ENCODE measurements at regions not wholly inside any gene's neighbourhood (a gene's known extent, or its start where the extent isn't known, plus 50 kb on each side); places are given as distances from the start of the nearest gene placed in this dataset.

DNA sequence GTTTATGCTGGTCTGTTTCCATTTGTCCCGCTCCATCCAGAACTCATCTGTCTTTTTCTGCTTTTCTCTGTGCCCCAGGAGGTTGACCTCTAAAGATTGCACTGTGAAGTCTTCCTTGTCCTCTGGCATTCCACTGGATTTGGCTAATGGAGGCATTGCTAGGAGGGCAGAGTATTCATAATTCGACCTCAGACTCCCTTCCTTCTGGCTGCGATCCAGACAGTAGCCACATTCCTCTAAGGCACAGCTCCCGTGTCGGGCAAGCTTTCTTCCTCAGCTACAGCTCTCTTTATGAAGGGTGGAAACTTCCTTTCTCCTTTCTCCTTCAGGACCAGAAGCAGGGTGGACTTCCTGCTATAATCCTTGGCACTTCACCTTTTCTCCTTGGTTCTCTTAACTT is 175.9 kb downstream of the BAMBI start:
- TF ChIP-seq, protein P1, sequence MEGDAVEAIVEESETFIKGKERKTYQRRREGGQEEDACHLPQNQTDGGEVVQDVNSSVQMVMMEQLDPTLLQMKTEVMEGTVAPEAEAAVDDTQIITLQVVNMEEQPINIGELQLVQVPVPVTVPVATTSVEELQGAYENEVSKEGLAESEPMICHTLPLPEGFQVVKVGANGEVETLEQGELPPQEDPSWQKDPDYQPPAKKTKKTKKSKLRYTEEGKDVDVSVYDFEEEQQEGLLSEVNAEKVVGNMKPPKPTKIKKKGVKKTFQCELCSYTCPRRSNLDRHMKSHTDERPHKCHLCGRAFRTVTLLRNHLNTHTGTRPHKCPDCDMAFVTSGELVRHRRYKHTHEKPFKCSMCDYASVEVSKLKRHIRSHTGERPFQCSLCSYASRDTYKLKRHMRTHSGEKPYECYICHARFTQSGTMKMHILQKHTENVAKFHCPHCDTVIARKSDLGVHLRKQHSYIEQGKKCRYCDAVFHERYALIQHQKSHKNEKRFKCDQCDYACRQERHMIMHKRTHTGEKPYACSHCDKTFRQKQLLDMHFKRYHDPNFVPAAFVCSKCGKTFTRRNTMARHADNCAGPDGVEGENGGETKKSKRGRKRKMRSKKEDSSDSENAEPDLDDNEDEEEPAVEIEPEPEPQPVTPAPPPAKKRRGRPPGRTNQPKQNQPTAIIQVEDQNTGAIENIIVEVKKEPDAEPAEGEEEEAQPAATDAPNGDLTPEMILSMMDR (IDR thresholded peaks at IDR 0.05), result no peak
- TF ChIP-seq POLR2AphosphoS5 (IDR thresholded peaks at IDR 0.05) (no peak), POLR2A (IDR thresholded peaks at IDR 0.05) (no peak)
